ENCODE measurements at regions not wholly inside any gene's neighbourhood (a gene's known extent, or its start where the extent isn't known, plus 50 kb on each side); places are given as distances from the start of the nearest gene placed in this dataset.

GRCh38 chr10:124176349-124177179 is 83.2 kb upstream of the CHST15 start:
- Histone ChIP-seq H3K27me3 (replicated peaks; ENCODE audit: control insufficient read depth, insufficient read depth, low read length) (peaks cover 1% of the 10 kb centered on the region), H3K4me3 (ENCODE audit: low read depth, low read length) (no peak overlapping the region), H3K36me3 (ENCODE audit: control insufficient read depth, insufficient read depth, low read length) (no peaks in the 10 kb centered on the region), H3K4me1 (no peaks in the 10 kb centered on the region), H3K9me3 (no peaks in the 10 kb centered on the region)
- no peak for DNase-seq
- CTCF ChIA-PET, result no interaction called here
- intact Hi-C loops (cut with micrococcal nuclease; ENCODE audit: unreplicated experiment), result no loop called here
- no peak for TF ChIP-seq CTCF (IDR thresholded peaks at IDR 0.05; ENCODE audit: insufficient read depth in 1 of 2, low read depth in 1 of 2, low read length in 1 of 2, severe bottlenecking in 1 of 2, unreplicated experiment in 1 of 2)
- no TSS peak for BruUV-seq (replicated peaks)
- Mint-ChIP-seq H3K4me1 (ENCODE audit: low read depth, unreplicated experiment) (no peaks in the 10 kb centered on the region), H3K9me3 (ENCODE audit: unreplicated experiment) (no peaks in the 10 kb centered on the region), H3K27ac (ENCODE audit: unreplicated experiment) (no peak overlapping the region), H3K36me3 (ENCODE audit: insufficient read depth, unreplicated experiment) (no peaks in the 10 kb centered on the region), H3K4me3 (ENCODE audit: unreplicated experiment) (no peak overlapping the region), H3K27me3 (ENCODE audit: insufficient read depth, unreplicated experiment) (peaks cover 9% of the 10 kb centered on the region)
- POLR2A ChIA-PET, result no interaction called here

GRCh38 chr10:124175701-124176348 is 82.4 kb upstream of the CHST15 start:
- ChIA-PET POLR2A (no interaction called here), CTCF (no interaction called here)
- Histone ChIP-seq H3K4me1 (no peaks in the 10 kb centered on the region), H3K36me3 (ENCODE audit: control insufficient read depth, insufficient read depth, low read length) (no peaks in the 10 kb centered on the region), H3K27me3 (replicated peaks; ENCODE audit: control insufficient read depth, insufficient read depth, low read length) (peaks cover 1% of the 10 kb centered on the region), H3K4me3 (ENCODE audit: low read depth, low read length) (no peak overlapping the region), H3K9me3 (no peaks in the 10 kb centered on the region)
- Mint-ChIP-seq H3K4me3 (ENCODE audit: unreplicated experiment) (no peak overlapping the region), H3K4me1 (ENCODE audit: low read depth, unreplicated experiment) (no peaks in the 10 kb centered on the region), H3K27ac (ENCODE audit: unreplicated experiment) (no peak overlapping the region), H3K36me3 (ENCODE audit: insufficient read depth, unreplicated experiment) (no peaks in the 10 kb centered on the region), H3K27me3 (ENCODE audit: insufficient read depth, unreplicated experiment) (peaks cover 9% of the 10 kb centered on the region), H3K9me3 (ENCODE audit: unreplicated experiment) (no peaks in the 10 kb centered on the region)
- no TSS peak for BruUV-seq (replicated peaks)
- TF ChIP-seq CTCF (IDR thresholded peaks at IDR 0.05; ENCODE audit: insufficient read depth in 1 of 2, low read depth in 1 of 2, low read length in 1 of 2, severe bottlenecking in 1 of 2, unreplicated experiment in 1 of 2), result no peak
- no peak for DNase-seq
- intact Hi-C loops (cut with micrococcal nuclease; ENCODE audit: unreplicated experiment), result no loop called here

- Histone ChIP-seq H3K4me1 (no peaks in the 10 kb centered on the region), H3K9me3 (no peaks in the 10 kb centered on the region), H3K4me3 (ENCODE audit: low read depth, low read length) (no peak overlapping the region), H3K36me3 (ENCODE audit: control insufficient read depth, insufficient read depth, low read length) (no peaks in the 10 kb centered on the region), H3K27me3 (replicated peaks; ENCODE audit: control insufficient read depth, insufficient read depth, low read length) (peaks cover 1% of the 10 kb centered on the region)
- Mint-ChIP-seq H3K4me3 (ENCODE audit: unreplicated experiment) (no peak overlapping the region), H3K4me1 (ENCODE audit: low read depth, unreplicated experiment) (no peaks in the 10 kb centered on the region), H3K36me3 (ENCODE audit: insufficient read depth, unreplicated experiment) (no peaks in the 10 kb centered on the region), H3K9me3 (ENCODE audit: unreplicated experiment) (no peaks in the 10 kb centered on the region), H3K27me3 (ENCODE audit: insufficient read depth, unreplicated experiment) (peaks cover 9% of the 10 kb centered on the region), H3K27ac (ENCODE audit: unreplicated experiment) (no peak overlapping the region)
- DNase-seq, result no peak
- no peak for TF ChIP-seq CTCF (IDR thresholded peaks at IDR 0.05; ENCODE audit: insufficient read depth in 1 of 2, low read depth in 1 of 2, low read length in 1 of 2, severe bottlenecking in 1 of 2, unreplicated experiment in 1 of 2)
- intact Hi-C loops (cut with micrococcal nuclease; ENCODE audit: unreplicated experiment), result no loop called here
- POLR2A ChIA-PET, result no interaction called here
- no TSS peak for BruUV-seq (replicated peaks)
- CTCF ChIA-PET, result no interaction called here
These were observed 81.6 kb upstream of the CHST15 start for GRCh38 chr10:124174673-124175645.
